ENCODE measurements at regions not wholly inside any gene's neighbourhood (a gene's known extent, or its start where the extent isn't known, plus 50 kb on each side); places are given as distances from the start of the nearest gene placed in this dataset.
A peak's percentile ranks its signal among the peaks of the same experiment; 100 is the strongest.
"Not testable (repeated sequence)": the region's sequence is repeated elsewhere in the genome, so short reads cannot be mapped to it uniquely, and the experiment has no call there.

GRCh38 chr14:84084056-84084630 is 1445.8 kb upstream of the FLRT2 start:
- DNase-seq (ENCODE audit: low spot score): no peak

DNA sequence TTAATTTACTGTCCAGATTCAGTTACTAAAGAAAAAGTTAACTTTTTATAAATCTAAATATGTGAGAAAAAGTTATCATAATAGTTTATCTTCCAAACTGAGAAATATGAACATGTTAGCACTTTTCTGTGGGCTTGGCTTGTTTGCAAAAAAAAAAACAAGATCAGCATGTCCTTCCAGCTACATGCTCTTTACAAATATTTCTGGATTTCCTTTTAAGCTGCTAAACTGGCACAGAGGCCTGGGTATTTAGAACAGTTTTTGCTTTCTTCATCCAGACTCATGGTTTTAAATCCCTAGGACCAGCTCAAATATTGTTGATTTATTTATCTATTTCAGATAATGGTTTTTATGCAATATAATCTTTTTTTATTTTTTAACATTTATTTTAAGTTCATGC is 1444.5 kb upstream of the FLRT2 start:
- no peak for DNase-seq (ENCODE audit: low spot score)

DNA sequence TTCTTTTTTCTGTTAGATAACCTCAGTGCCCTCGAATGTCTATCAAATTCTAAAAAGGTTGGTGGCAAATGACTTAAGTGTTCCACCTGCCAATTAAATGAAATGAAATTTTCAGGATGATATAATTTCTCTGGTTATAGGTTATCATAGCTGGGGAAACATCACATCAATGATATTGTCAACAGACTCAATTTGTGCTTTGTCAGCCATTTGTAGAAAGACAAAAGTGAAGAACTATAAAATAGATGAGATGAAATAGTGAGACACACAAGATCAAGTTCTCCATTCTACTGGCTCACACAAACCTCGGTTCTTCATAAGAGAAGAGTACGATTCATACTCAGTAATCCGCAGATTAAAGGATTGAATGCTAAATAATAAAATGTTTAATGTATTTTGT is 1443.2 kb upstream of the FLRT2 start:
- no peak for DNase-seq (ENCODE audit: low spot score)

GRCh38 chr14:84087986-84088531 is 1441.9 kb upstream of the FLRT2 start:
- DNase-seq (ENCODE audit: low spot score): no peak

DNA sequence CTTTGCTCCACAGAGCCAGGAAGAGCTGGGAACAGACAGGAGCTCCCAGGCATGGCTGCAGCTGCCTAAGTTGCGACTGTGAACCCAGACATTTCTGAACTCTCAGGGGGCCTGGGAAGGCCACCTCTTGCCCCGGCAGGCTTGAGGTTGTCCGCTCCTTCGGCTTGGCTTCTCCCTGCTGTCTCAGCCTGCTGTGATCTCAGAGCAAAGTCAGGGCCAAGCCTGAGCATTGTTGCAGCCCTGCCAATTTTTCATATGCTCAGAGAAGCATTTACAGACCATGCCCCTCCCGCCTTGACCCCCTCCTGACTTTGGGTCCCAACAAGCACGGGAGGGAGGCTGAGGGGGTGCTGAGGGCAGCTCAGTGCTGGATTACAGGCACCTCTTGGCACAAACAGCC is 1439.1 kb upstream of the FLRT2 start:
- no peak for DNase-seq (ENCODE audit: low spot score)

- DNase-seq (ENCODE audit: low spot score): no peak
Observed at GRCh38 chr14:84095681-84096080, 1434.3 kb upstream of the FLRT2 start.

- DNase-seq (ENCODE audit: low spot score): no peak
Observed at GRCh38 chr14:84098261-84098660, 1431.7 kb upstream of the FLRT2 start.

- not testable (repeated sequence) for DNase-seq (ENCODE audit: low spot score)
Observed at GRCh38 chr14:84099560-84099959, 1430.4 kb upstream of the FLRT2 start.

DNA sequence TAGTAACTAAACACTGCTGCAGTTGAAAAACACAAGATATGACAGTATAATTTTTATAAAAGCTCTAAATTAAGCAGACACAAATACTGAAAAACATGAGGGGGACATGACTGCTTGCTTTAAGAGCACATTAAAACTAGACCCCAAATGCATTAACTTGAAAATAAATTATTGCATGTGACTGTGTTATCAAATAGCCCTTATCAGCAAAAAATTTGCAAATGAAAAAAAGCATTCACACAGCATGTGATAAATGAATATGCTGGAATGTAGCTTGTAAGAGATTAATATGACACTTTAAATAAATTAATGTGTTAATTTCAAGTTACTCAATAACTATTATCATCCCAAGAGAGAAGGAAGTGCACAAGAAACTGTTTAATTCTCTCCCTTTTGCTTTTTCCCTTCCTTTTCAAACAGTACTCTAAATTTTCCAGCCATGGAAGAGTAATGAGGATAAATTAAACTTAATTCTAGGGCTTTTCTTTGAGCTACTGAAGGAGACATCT is 1422.1 kb upstream of the FLRT2 start:
- DNase-seq (ENCODE audit: low spot score): no peak

DNA sequence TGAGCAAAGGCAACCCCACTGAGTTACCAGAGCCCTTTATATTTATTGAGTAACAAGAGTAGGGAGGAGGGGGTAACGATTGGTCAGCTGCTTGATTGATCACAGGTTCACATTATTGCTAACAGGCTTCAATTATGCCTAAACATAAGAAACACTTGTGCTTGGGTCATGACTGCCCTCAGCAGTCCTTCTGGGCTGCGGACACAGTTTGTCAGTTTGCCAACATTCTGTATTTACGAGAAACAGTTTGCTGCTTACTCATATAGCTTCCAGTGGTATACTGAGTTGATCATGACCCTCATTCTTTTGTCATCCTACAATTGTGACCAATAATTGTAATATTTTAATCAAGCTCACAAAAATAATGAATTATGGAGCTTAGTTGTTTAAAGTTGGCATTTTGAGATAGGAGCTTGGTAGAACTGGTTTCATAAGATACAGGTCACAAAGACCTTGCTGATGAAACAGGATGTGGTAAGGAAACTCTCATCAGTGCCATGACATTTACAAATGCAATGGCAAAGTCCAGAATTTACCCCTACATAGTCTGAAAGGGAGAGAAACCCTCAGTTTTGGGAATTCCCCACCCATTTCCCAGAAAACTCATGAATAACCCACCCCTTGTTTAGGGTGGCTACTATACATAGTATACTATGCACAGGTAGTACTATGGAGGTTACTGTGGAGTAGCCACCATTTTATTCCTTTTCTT is 1421.0 kb upstream of the FLRT2 start:
- no peak for DNase-seq (ENCODE audit: low spot score)

GRCh38 chr14:84112589-84112988 is 1417.4 kb upstream of the FLRT2 start:
- no peak for DNase-seq (ENCODE audit: low spot score)

DNA sequence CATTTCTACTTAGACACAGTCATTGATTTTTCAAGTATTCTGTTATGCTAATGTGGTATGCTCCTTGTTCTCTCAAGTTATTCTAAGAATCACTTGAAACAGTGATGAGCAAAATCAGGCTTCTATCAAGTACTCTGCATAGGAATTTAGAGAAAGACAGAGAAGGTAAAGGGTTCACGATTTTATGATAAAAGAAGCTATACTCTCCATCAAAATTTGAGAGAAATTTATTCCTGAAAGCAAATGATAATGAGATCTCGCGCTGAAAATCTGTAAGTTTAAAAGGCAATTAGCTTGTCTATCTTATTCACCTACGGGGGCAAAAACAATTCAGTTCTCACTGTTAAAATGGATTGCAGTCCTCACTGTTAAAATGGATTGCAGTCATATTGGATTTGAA is 1404.3 kb upstream of the FLRT2 start:
- DNase-seq (ENCODE audit: low spot score): no peak

GRCh38 chr14:84127495-84127894 is 1402.4 kb upstream of the FLRT2 start:
- DNase-seq (ENCODE audit: low spot score): no peak

GRCh38 chr14:84128050-84128449 is 1401.9 kb upstream of the FLRT2 start:
- no peak for DNase-seq (ENCODE audit: low spot score)

DNA sequence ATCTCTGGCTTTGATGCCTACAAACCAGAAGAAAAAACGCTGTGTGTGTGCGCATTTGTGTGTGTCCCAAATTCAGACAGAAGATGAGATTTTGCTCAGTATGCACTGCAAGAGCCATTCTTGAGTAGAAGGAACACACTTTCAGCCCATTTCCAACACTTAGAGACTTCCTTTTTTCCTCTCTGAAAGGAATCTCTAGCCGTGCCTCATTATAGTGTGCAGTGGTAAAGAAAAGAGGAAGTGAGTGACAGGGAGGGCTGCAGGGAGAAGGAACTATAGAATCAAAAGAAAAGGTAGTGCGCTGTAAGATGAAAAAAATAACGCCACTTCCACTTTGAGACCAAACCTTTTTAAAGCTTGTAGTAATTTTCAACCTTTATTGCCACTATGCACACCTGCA is 1400.9 kb upstream of the FLRT2 start:
- peak; percentile 56 for DNase-seq (ENCODE audit: low spot score)

GRCh38 chr14:84129941-84130340 is 1400.0 kb upstream of the FLRT2 start:
- no peak for DNase-seq (ENCODE audit: low spot score)

DNA sequence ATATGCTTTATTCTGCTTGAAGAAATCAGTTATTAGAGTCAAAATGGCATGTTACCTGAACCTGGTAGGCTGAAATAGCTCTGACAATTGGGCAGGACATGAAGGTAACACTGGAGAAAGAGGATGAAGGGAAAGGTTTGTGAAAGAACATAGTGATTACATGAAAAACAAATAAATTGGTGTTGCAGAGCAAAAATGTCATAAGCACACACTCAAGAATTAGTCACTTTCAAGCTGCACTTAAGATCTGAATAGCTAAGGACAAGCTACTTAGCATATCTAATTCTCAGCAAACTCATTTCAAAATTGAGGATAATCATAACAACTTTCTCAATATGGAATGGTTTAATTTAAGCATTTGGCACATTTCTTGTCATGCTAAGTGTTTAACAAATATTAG is 1398.0 kb upstream of the FLRT2 start:
- DNase-seq (ENCODE audit: low spot score): no peak

GRCh38 chr14:84144166-84144565 is 1385.8 kb upstream of the FLRT2 start:
- DNase-seq (ENCODE audit: low spot score): no peak

DNA sequence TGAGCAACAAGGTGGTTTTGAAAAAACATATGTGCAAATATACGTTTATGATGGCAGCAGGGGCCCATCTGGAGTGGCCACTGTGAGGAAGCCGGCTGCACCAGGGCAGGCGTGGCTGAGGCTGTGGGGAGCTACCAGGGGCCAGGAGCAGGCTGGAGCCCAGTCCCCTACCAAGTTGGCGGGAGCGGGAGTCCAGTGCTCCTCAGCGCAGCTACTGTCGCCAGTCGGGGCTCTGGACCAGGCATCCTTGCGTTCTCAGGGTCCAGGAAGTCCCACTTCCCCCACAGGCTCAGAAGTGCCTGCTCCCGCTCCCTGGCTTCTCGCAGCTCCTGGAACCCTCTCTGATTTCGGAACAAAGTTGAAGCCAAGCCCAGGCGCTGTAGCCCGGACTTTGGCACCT is 1377.5 kb upstream of the FLRT2 start:
- DNase-seq (ENCODE audit: low spot score): no peak

GRCh38 chr14:84162633-84163032 is 1367.3 kb upstream of the FLRT2 start:
- DNase-seq (ENCODE audit: low spot score): no peak

DNA sequence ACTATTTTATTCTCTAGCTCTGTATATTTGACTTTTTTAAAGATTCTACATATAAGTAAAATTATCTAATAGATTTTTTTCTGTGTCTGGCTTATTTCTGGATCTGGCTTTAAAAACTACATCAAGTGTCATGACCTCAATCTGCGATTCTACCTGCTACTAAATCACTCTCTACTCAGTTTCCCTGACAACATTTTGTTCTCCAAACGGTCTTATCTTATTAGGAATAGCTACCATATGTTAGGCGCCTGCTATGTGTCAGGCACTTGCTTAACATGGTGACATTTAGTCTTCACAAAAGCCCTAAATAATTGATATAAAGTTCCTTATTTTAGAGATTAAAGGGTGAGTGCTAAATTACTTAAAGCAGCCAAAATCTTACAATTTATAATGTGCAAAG is 1362.9 kb upstream of the FLRT2 start:
- no peak for DNase-seq (ENCODE audit: low spot score)

DNA sequence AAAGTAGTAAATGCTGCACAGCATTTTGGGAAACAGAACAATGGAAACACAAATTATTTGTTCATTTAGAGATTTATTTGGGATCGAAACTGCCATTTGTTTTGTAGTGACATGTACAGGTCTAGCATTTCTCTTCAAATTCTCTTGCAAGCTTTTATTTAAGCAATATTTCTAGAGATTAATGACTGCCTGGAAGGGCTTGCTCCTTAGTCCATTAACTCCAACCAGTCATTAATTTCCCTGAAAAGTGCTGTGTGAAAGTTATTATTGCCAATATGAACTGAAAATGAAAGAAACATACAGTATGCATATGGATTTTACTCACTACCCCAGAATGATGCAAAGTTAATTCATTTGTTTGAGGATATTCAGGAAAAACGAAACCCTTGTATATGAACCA is 1349.6 kb upstream of the FLRT2 start:
- no peak for DNase-seq (ENCODE audit: low spot score)

DNA sequence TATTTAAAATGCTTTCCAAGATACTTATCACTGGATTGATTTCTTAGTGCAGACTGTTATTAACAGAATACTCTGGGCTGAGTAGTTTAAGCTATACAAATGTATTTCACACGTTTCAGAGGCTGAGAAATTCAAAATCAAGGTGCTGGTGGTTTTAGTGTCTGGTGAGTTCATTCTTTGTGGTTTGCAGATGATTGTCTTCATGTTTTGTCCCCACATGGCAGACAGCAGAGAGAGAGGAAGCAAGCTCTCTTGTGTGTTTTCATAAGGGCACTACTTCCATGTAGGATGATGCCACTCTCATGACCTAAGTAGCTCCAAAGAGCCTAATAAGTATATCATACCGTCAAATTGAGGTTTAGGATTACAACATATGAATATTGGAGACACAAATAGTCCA is 1348.9 kb upstream of the FLRT2 start:
- DNase-seq (ENCODE audit: low spot score): no peak

DNA sequence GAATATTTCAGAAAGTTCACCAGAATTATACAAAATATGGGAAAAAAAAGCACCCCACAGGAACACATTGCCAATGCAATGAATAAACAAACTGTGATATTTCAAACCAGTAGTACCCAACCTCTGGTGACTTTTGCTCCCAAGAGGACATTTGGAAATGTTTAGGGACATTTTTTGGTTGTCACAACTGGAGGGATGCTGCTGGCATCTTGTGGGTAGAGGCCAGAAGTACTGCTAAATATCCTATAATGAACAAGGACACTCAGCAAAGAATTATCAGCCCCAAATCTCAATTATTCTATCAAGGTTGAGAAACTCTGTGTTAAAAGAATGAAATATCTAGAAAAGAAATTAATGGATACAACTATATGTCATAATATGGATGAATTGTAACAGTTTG is 1334.4 kb upstream of the FLRT2 start:
- no peak for DNase-seq (ENCODE audit: low spot score)

Measured in globus pallidus (tissue), 1 donor.